GM19324 (cell line): ENCODE measurements at regions not wholly inside any gene's neighbourhood (a gene's known extent, or its start where the extent isn't known, plus 50 kb on each side); places are given as distances from the start of the nearest gene placed in this dataset.

Source experiments
- ATAC-seq: cut with Tn5 transposase; IDR thresholded peaks from one replicate; pipeline ENCODE4 v1.9.1; 2021; ENCODE audit warnings: mild to moderate bottlenecking, moderate library complexity; ENCODE audit not compliant: unreplicated experiment, low FRiP score

GRCh38 chr2:234313558-234313957 lies 183.3 kb downstream of the ARL4C start:
- no peak for ATAC-seq

GRCh38 chr2:234310166-234310565 lies 186.7 kb downstream of the ARL4C start:
- no peak for ATAC-seq

DNA sequence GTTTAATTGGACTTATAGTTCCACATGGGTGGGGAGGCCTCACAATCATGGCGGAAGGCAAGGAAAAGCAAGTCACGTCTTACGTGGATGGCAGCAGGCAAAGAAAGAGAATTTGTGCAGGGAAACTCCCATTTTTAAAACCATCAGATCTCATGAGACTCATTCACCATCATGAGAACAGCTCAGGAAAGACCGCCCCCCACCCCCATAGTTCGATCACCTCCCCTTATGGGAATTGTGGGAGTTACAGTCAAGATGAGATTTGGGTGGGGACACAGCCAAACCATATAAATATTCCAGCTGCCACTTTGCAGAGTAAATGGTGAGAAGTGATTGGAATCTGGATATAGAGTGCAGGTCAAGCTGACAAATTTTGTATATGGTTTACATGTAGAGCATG lies 187.4 kb downstream of the ARL4C start:
- ATAC-seq = no peak

DNA sequence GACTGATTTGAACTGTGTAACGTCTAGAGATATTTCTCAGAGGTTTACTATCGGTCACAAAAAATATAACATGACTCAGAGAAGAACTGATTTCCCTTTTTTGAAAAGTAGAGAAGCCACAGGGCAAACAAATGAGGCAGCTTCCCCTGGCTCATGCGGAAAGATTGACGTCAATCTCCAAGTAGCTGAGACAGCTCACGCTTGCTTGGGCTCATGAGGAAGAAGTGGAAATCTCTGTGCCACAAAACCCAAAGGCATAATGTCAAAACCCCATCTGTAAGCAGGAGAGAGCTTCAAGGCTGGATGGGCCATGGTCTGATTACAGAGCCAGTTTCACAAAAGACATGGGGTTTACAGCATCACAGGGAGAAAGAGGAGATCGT lies 188.1 kb downstream of the ARL4C start:
- peak; percentile 70 for ATAC-seq

- no peak for ATAC-seq
Measured at GRCh38 chr2:234308073-234308812, 188.6 kb downstream of the ARL4C start.

DNA sequence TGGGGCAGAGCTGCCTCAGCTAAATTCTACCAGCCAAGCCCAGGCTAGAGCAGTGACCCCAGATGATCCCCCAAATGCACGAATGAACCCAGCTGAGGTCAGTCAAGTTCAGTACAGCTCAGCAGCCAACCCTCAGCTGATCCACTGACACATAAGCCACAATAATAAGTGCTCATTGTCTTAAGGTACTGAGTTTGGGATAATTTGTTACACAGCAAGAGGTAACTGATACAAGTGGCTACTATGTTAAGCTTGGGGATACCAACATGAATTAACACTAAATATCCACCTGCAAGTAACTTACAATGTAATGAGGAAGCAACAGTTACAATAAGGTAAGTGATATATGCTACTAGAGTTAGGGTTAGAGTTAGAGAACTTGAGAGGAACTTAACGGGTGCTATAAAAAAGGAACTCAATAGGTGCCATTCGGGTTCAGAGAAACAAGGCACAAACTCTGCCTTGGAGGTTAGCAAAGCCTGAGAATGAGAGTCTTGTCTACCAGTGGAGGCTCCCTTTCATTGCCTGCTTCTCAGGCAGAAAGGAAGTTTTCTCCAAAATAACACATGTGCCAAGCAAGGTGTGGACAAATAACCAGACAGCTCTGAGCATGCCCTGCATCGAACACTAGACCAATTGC lies 189.4 kb downstream of the ARL4C start:
- ATAC-seq = no peak

GRCh38 chr2:234306426-234307173 lies 190.3 kb downstream of the ARL4C start:
- ATAC-seq = no peak

GRCh38 chr2:234305846-234306245 lies 191.0 kb downstream of the ARL4C start:
- no peak for ATAC-seq

DNA sequence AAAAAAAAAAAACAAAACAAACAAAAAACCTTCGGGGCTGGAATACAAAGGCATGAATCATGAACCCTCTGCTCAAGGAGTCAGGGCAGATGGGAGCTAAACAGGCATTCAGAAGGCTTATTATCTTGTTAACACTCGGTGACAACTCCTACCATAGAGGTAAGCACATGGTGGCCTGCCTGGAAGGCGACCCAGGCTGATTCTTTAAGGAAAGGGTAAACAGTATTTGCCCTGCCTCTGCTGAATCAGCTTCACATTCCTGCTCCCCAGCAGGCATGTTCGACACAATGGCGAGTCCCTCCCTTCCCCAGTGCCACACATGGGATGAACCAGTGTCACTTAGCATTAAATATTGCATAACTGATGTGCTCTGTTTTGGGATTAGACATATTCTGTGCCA lies 191.9 kb downstream of the ARL4C start:
- no peak for ATAC-seq

- no peak for ATAC-seq
Measured at GRCh38 chr2:234302664-234302991, 194.3 kb downstream of the ARL4C start.

DNA sequence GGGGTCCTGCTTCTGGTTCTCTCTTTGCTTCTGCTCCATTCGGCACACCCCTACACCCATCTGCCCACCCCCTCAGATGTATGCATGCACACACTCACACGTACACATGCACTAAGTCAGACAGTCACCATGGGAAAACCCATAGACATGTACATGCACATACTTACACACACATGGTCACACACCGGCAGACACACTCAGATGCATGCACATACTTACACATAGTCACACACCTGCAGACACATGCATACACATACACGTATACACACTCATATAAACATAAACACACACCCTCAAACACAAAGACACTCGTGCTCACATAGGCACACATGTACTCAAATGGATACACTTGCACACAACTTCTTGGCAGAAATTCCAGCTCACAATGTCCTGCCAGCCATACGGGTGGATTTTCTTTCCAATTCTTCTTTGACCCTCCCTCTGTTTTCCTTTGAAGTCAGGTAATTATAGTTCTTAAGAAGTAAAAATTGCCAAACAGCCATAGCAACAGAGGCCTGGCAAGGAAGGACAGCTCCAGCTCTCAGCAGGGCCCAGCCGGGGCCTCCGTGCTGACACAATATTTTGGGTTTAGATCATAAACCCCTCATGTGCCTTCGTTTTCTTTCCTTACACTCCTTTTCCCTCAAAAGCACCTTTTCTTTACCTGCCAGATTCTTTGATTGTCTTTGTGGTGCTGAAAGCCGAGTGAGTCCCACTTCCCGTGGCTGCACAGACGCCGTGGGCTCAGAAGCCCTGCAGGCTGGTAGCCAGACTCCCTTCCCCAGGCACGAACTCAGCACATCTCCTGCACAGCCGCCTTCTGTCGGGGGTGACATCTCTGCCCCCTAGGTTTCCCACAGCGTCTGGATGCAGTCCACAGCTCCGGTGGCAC lies 195.7 kb downstream of the ARL4C start:
- ATAC-seq = no peak

DNA sequence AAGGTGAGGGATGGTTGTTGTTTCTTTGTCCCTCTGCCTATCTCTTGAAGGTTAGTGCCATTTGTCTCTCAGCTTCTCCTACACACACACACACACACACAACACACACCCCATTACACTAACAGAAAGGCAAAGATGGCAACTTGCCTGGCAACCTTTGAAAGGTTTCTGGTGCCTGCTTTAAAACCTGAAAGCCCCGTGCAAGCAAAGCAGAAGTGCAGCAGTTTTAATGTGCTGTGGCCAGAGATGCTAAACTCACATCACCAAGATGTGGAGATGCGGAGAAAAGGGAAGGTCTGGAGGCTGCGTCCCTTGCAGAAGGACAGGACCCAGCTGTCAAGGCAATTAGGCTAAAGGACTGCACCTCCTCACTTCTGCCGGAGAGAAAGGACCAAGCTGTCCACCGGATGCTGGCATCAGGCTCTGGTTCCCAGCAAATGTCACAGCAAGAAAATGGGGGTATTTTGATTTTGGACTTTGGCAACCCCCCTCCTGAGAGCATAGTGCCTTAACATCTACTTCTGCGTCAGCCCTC lies 196.4 kb downstream of the ARL4C start:
- no peak for ATAC-seq

GRCh38 chr2:234298918-234299317 lies 198.0 kb downstream of the ARL4C start:
- ATAC-seq = no peak

- no peak for ATAC-seq
Measured at GRCh38 chr2:234296991-234297390, 199.9 kb downstream of the ARL4C start.

DNA sequence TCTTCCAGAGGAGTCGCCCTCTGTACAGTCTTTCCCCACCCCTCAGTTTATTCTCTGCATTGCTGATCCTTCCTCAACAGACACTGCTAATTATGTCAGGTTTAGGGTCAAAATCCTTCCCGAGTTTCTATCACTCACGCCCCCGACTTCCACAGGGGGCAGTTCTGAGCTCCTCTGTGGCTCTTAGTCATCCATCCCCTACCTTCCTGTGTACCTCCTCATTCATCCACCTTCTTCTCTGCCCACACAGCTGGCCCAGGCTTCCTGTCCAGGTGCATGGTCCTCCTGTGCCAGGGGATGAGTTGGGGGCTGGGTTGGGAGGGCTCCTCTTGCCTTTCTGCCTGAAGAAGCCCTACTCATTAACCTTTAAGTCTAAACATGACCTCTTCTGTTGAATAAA lies 202.9 kb downstream of the ARL4C start:
- no peak for ATAC-seq

DNA sequence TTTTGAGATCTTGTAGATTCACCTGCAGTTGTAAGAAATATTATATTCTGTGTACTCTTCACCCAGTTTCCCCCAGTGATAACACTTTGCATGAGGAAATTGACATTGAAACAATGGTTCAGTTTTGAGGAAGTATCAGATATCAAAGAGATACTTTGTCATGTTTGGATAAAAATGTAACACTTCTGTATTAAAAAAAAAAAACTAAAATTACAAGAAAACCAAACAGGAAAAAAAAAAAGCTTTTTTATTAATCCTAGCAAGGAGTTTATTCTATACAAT lies 204.0 kb downstream of the ARL4C start:
- ATAC-seq = no peak

- peak; percentile 70 for ATAC-seq
Measured at GRCh38 chr2:234292205-234292961, 204.5 kb downstream of the ARL4C start.

DNA sequence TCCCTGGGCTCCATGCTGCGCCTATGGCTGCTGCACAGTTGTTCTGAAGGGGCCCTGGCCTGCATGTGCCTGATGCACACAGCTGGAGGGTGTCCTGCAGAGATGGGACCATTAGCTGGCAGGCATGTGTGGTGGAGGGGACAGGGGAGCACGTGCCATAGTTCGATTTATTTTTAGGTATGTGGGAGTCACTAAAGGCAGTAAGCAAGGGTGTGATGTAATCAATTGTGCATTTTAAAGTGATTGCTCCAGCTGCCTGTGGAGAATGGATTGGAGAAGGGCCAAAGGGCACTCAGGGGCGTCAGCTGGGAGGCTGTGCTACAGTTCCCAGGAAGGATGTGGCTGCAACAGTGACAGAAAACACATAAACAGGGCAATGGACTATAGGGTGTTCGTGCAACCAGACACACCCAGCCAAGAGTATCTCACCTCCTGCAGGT lies 205.1 kb downstream of the ARL4C start:
- ATAC-seq = no peak

GRCh38 chr2:234290671-234291070 lies 206.2 kb downstream of the ARL4C start:
- peak; percentile 58 for ATAC-seq
